Esophagus muscularis mucosa (tissue), 4 donors: ENCODE measurements at regions not wholly inside any gene's neighbourhood (a gene's known extent, or its start where the extent isn't known, plus 50 kb on each side); places are given as distances from the start of the nearest gene placed in this dataset.
"Not testable (repeated sequence)": the region's sequence is repeated elsewhere in the genome, so short reads cannot be mapped to it uniquely, and the experiment has no call there.

ENCODE experiments used
- DNase-seq: peaks from one replicate; pipeline ENCODE4 v3.0.0-alpha.2; 2017; ENCODE audit errors: extremely low spot score
- H3K27ac ChIP-seq, 4 donors: fragments of 200-600 bp; sonication (generic); replicated peaks in 1 of 4; 1 replicate in 3 of 4; 2 replicates in 1 of 4; pipeline ENCODE4 v1.5.1; 2016 to 2019; ENCODE audit warnings: mild to moderate bottlenecking in 1 of 4
- H3K27me3 ChIP-seq, 4 donors: fragments of 200-600 bp; sonication (generic); one replicate each; pipeline versions ENCODE4 v1.5.1 to v1.6.0; 2016 to 2019
- H3K36me3 ChIP-seq, 4 donors: fragments of 200-600 bp; sonication (generic); one replicate each; pipeline ENCODE4 v1.5.1; 2016 to 2019
- H3K4me1 ChIP-seq, 4 donors: fragments of 200-600 bp; sonication (generic); one replicate each; pipeline ENCODE4 v1.5.1; 2016 to 2019
- H3K4me3 ChIP-seq, 4 donors: fragments of 200-600 bp; sonication (generic); 1 replicate in 2 of 4; 2 replicates in 2 of 4; pipeline ENCODE4 v1.5.1; 2016 to 2019; ENCODE audit warnings: mild to moderate bottlenecking in 4 of 4, moderate library complexity in 1 of 4
- H3K9me3 ChIP-seq, 4 donors: fragments of 200-600 bp; sonication (generic); 1 replicate in 3 of 4; 2 replicates in 1 of 4; pipeline ENCODE4 v1.5.1; 2016 to 2019
- CTCF ChIP-seq, 3 experiments: fragments of 200-600 bp in 2 of 3; fragments of 450-650 bp in 1 of 3; sonication (generic) in 2 of 3; IDR thresholded peaks; one replicate each; pipeline ENCODE4 v1.5.1; 2017 to 2019; ENCODE audit warnings: antibody characterized with exemption in 3 of 3, mild to moderate bottlenecking in 2 of 3, moderate library complexity in 1 of 3
- EP300 ChIP-seq: sonication (generic); formaldehyde crosslinking; IDR thresholded peaks from one replicate; pipeline ENCODE4 v1.6.1; 2017; ENCODE audit warnings: antibody characterized with exemption
- POLR2A ChIP-seq: fragments of 450-650 bp; IDR thresholded peaks from one replicate; pipeline ENCODE4 v1.6.1; 2017; ENCODE audit warnings: antibody characterized with exemption, moderate library complexity, mild to moderate bottlenecking, low read depth
- POLR2AphosphoS5 ChIP-seq, 2 donors: sonication (generic); formaldehyde crosslinking; IDR thresholded peaks; one replicate each; pipeline ENCODE4 v1.6.1; 2017; ENCODE audit warnings: antibody characterized with exemption in 2 of 2
- WGBS: methylation state at CpG from one replicate; pipeline ENCODE4 v1.1.5; 2018; 5-methylcytosine and 5-hydroxymethylcytosine counted together
- intact Hi-C: fragments of 100-400 bp; cut with DNase I; formaldehyde crosslinking; loops from one replicate; pipeline ENCODE4 v1.15.1; 2023

- no peak for DNase-seq
- Histone ChIP-seq H3K9me3 (no peaks in the 10 kb centered on the region), H3K27me3 (peaks cover 0 to 3% (median 0%) of the 10 kb centered on the region in 4 donors), H3K27ac (no peak overlapping the region), H3K36me3 (no peaks in the 10 kb centered on the region), H3K4me1 (peaks cover 0 to 3% (median 0%) of the 10 kb centered on the region in 4 donors), H3K4me3 (no peak overlapping the region)
- WGBS, result 81% methylated on average over 9 of the region's 9 CpGs
- intact Hi-C loops, result no loop called here
- TF ChIP-seq EP300 (no peak), CTCF (IDR thresholded peaks at IDR 0.05) (no peak), POLR2A (no peak), POLR2AphosphoS5 (IDR thresholded peaks at IDR 0.05) (no peak)
Observed at GRCh38 chr6:866316-866715, 173.4 kb upstream of the EXOC2 start.

- Histone ChIP-seq H3K27ac (no peak overlapping the region), H3K9me3 (no peaks in the 10 kb centered on the region), H3K36me3 (no peaks in the 10 kb centered on the region), H3K27me3 (peaks cover 0 to 3% (median 0%) of the 10 kb centered on the region in 4 donors), H3K4me3 (no peak overlapping the region), H3K4me1 (peaks cover 0 to 3% (median 0%) of the 10 kb centered on the region in 4 donors)
- intact Hi-C loops, result no loop called here
- WGBS, result 86% methylated on average over 4 of the region's 4 CpGs
- DNase-seq, result no peak
- no peak for TF ChIP-seq POLR2AphosphoS5 (IDR thresholded peaks at IDR 0.05)
- TF ChIP-seq CTCF (IDR thresholded peaks at IDR 0.05), result no peak
- TF ChIP-seq EP300, result no peak
- TF ChIP-seq POLR2A, result no peak
Observed at GRCh38 chr6:865846-866245, 172.9 kb upstream of the EXOC2 start.

GRCh38 chr6:863831-864230 is 170.9 kb upstream of the EXOC2 start:
- no peak overlapping the region for H3K4me3 ChIP-seq
- no peaks in the 10 kb centered on the region for H3K9me3 ChIP-seq
- WGBS, result 92% methylated on average over 2 of the region's 2 CpGs
- no peaks in the 10 kb centered on the region for H3K36me3 ChIP-seq
- H3K27ac ChIP-seq, result no peak overlapping the region
- intact Hi-C loops, result no loop called here
- peaks cover 0 to 3% (median 0%) of the 10 kb centered on the region in 4 donors for H3K27me3 ChIP-seq
- no peak for DNase-seq
- peaks cover 0 to 3% (median 0%) of the 10 kb centered on the region in 4 donors for H3K4me1 ChIP-seq
- TF ChIP-seq POLR2AphosphoS5 (IDR thresholded peaks at IDR 0.05), result no peak
- TF ChIP-seq POLR2A, result no peak
- no peak for TF ChIP-seq EP300
- TF ChIP-seq CTCF (IDR thresholded peaks at IDR 0.05), result no peak

GRCh38 chr6:863127-863526 is 170.2 kb upstream of the EXOC2 start:
- no CpG with 5 or more reads among the region's 5 CpGs for whole genome bisulfite sequencing
- H3K36me3 ChIP-seq, intact Hi-C loops, H3K9me3 ChIP-seq, DNase-seq, H3K4me3 ChIP-seq, H3K4me1 ChIP-seq, H3K27ac ChIP-seq, H3K27me3 ChIP-seq: not testable (repeated sequence)

- intact Hi-C loops, result no loop called here
- no peak overlapping the region for H3K4me3 ChIP-seq
- peaks cover 0 to 3% (median 0%) of the 10 kb centered on the region in 4 donors for H3K27me3 ChIP-seq
- peaks cover 0 to 4% (median 1%) of the 10 kb centered on the region in 4 donors for H3K4me1 ChIP-seq
- no peak for DNase-seq
- TF ChIP-seq CTCF (IDR thresholded peaks at IDR 0.05) (no peak), EP300 (no peak), POLR2AphosphoS5 (IDR thresholded peaks at IDR 0.05) (no peak), POLR2A (no peak)
- WGBS, result 88% methylated on average over 4 of the region's 4 CpGs
- H3K36me3 ChIP-seq, result no peaks in the 10 kb centered on the region
- no peak overlapping the region for H3K27ac ChIP-seq
- H3K9me3 ChIP-seq, result no peaks in the 10 kb centered on the region
Observed at GRCh38 chr6:859936-860335, 167.0 kb upstream of the EXOC2 start.
